Adipocyte (in vitro differentiated cells): ENCODE measurements at regions not wholly inside any gene's neighbourhood (a gene's known extent, or its start where the extent isn't known, plus 50 kb on each side); places are given as distances from the start of the nearest gene placed in this dataset.

ENCODE experiments used
- DNase-seq: peaks from one replicate; pipeline ENCODE4 v3.0.0-alpha.2; 2015; ENCODE audit warnings: low read depth
- H3K27me3 ChIP-seq: replicated peaks from 2 replicates; pipeline ENCODE4 v1.7.0; 2013; ENCODE audit warnings: mild to moderate bottlenecking, low read length, moderate library complexity; ENCODE audit not compliant: control insufficient read depth, insufficient read depth
- H3K36me3 ChIP-seq: 2 replicates; pipeline ENCODE4 v1.7.0; 2013; ENCODE audit warnings: low read length, mild to moderate bottlenecking, moderate library complexity; ENCODE audit not compliant: control insufficient read depth, insufficient read depth, severe bottlenecking
- H3K4me1 ChIP-seq: 2 replicates; pipeline ENCODE4 v1.7.0; 2013; ENCODE audit warnings: mild to moderate bottlenecking, low read length, moderate library complexity; ENCODE audit not compliant: control insufficient read depth, insufficient read depth
- H3K4me3 ChIP-seq: 2 replicates; pipeline ENCODE4 v1.7.0; 2013; ENCODE audit warnings: mild to moderate bottlenecking, low read length, moderate library complexity
- H3K9ac ChIP-seq: 2 replicates; pipeline ENCODE4 v1.7.0; 2013; ENCODE audit warnings: mild to moderate bottlenecking, low read length, moderate library complexity
- H3K9me3 ChIP-seq: 2 replicates; pipeline ENCODE4 v1.7.0; 2013; ENCODE audit warnings: mild to moderate bottlenecking, low read length, moderate library complexity; ENCODE audit not compliant: control insufficient read depth

DNA sequence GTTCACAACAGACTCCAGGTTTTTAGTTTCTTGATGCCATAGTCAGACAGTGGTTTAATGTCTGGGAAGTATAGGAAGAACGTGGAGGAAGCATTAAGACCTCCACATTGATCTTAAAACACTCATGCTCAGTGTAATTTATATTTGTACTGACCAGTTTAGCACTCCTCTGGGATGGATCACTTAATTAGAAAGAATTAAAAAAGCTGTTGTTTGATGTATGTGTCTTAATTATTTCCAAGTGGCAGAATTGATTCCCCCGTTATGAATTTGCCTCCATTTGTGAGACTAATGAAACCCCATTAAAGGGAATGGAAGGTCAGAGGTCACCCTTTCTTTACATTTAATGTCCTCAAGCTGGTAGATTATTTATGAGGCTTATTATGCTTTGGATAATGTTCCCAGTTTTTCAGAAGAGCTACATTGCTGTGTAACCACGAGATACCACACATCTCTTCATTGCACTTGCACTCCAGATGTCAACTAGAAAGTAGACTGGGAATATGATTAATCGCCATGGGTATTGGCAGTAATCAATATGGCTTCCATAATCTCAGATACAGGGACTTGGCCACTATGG lies 270.0 kb upstream of the JAG1 start:
- Histone ChIP-seq H3K9ac (no peak overlapping the region), H3K4me3 (no peak overlapping the region), H3K4me1 (no peaks in the 10 kb centered on the region), H3K9me3 (no peaks in the 10 kb centered on the region), H3K36me3 (no peaks in the 10 kb centered on the region), H3K27me3 (no peaks in the 10 kb centered on the region)
- DNase-seq, result no peak

- Histone ChIP-seq H3K27me3 (no peaks in the 10 kb centered on the region), H3K4me1 (no peaks in the 10 kb centered on the region)
These were observed 272.5 kb upstream of the JAG1 start for GRCh38 chr20:10946124-10946880.

GRCh38 chr20:10947726-10948125 lies 273.9 kb upstream of the JAG1 start:
- Histone ChIP-seq H3K9ac (no peak overlapping the region), H3K36me3 (no peaks in the 10 kb centered on the region), H3K4me1 (no peaks in the 10 kb centered on the region), H3K27me3 (no peaks in the 10 kb centered on the region), H3K9me3 (no peaks in the 10 kb centered on the region), H3K4me3 (no peak overlapping the region)
- DNase-seq, result no peak

More at GRCh38 chr20:10946124-10946880, 272.5 kb upstream of the JAG1 start:
- no peaks in the 10 kb centered on the region for H3K9me3 ChIP-seq
- H3K9ac ChIP-seq, result no peak overlapping the region
- DNase-seq, result no peak
- H3K4me3 ChIP-seq, result no peak overlapping the region
- no peaks in the 10 kb centered on the region for H3K36me3 ChIP-seq

- Histone ChIP-seq H3K4me1 (no peaks in the 10 kb centered on the region), H3K9ac (no peak overlapping the region), H3K27me3 (no peaks in the 10 kb centered on the region), H3K9me3 (no peaks in the 10 kb centered on the region), H3K4me3 (no peak overlapping the region), H3K36me3 (no peaks in the 10 kb centered on the region)
- no peak for DNase-seq
These were observed 276.4 kb upstream of the JAG1 start for GRCh38 chr20:10949930-10950783.

GRCh38 chr20:10951216-10951615 lies 277.4 kb upstream of the JAG1 start:
- Histone ChIP-seq H3K9ac (no peak overlapping the region), H3K9me3 (no peaks in the 10 kb centered on the region), H3K4me1 (no peaks in the 10 kb centered on the region), H3K36me3 (no peaks in the 10 kb centered on the region), H3K27me3 (no peaks in the 10 kb centered on the region), H3K4me3 (no peak overlapping the region)
- DNase-seq, result no peak

GRCh38 chr20:10951904-10952303 lies 278.1 kb upstream of the JAG1 start:
- Histone ChIP-seq H3K4me3 (no peak overlapping the region), H3K27me3 (no peaks in the 10 kb centered on the region), H3K36me3 (no peaks in the 10 kb centered on the region), H3K9ac (no peak overlapping the region), H3K9me3 (no peaks in the 10 kb centered on the region), H3K4me1 (no peaks in the 10 kb centered on the region)
- DNase-seq, result no peak

DNA sequence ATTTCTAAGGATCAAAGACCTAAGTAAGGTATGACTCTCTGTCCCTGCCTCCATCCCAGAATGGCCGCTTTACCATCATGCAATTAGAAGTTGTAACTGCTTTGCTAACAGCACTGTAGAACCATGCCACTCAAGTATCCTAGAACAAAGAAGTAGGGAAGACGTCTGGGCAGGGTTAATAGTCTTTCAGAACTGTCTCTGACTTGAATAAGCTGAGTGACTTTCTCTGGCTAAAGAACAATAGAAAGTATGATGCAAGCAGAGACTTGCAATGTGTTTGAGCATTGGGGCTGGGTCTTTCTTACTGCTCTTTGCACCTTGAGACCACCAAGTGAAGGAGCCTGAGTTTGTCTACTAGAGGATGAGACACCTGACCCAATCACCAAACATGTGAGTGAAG lies 279.6 kb upstream of the JAG1 start:
- DNase-seq, result no peak
- Histone ChIP-seq H3K4me3 (no peak overlapping the region), H3K4me1 (no peaks in the 10 kb centered on the region), H3K36me3 (no peaks in the 10 kb centered on the region), H3K27me3 (no peaks in the 10 kb centered on the region), H3K9me3 (no peaks in the 10 kb centered on the region), H3K9ac (no peak overlapping the region)

DNA sequence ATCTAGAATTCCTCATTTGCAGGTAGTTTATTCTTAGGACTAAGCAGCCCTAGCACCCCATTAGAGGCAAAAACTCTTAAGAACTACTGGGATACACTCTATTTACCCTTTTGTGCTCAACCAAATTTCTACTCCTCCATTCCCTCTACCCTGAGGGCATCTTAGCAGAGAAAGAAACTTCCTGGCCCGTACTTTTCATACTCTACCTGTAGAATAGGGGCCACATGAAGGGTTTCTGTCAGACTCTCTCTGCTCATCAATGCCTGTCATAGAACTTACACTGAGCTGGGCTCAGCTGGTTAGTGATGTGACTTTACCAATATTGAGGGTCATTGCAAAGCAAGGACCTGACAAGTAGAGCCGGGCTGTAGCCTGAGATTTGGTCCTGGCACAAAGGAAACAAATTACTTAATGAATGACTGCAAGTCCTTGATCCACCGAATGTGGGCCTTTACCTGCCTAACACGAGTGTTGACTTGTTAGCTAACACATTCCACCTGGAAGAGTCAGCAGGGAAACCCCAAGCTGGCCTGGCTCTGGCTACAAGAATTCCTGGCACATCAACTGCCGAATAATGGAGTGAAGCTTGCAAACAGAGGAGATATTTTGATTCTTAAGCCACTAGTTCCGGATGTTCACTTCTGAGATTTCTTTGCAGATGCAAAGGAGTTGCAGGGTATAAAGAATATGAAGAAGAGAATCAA lies 280.5 kb upstream of the JAG1 start:
- H3K4me3 ChIP-seq, result no peak overlapping the region
- DNase-seq, result no peak
- no peaks in the 10 kb centered on the region for H3K36me3 ChIP-seq
- H3K27me3 ChIP-seq, result no peaks in the 10 kb centered on the region
- no peaks in the 10 kb centered on the region for H3K4me1 ChIP-seq
- no peak overlapping the region for H3K9ac ChIP-seq
- H3K9me3 ChIP-seq, result no peaks in the 10 kb centered on the region

DNA sequence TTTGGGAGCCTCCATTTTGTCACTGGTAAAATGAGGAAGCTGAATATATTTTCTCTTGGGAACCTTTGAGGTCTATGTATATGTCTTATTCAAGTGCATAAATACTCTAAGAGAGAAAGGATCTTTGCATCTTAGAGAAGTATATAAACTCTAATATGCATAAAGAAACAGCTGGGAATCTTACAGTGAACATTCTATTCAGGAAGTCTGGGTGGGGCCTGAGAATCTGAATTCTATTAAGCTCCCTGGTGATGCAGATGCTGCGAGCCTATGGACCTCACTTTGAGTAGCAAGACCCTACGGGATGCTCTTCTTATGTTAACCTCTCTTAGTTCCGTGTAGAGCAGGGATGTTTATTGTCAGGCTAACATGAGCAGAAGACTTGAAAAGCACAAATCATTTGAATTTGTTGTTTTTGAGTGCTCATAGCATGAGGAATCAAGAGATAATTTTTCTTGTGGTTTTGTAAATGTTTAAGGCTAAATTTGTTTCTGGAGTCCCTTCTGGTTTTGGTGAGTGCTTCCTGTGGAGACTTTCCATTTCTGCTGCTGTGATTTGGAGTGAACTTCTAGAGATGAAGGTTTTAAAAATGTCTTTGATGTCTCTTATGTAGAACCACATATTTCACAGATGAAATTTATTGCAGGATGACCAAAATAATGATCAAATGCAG lies 281.2 kb upstream of the JAG1 start:
- Histone ChIP-seq H3K9ac (no peak overlapping the region), H3K27me3 (no peaks in the 10 kb centered on the region), H3K36me3 (no peaks in the 10 kb centered on the region), H3K4me3 (no peak overlapping the region), H3K9me3 (no peaks in the 10 kb centered on the region), H3K4me1 (no peaks in the 10 kb centered on the region)
- DNase-seq, result peak; percentile 9

DNA sequence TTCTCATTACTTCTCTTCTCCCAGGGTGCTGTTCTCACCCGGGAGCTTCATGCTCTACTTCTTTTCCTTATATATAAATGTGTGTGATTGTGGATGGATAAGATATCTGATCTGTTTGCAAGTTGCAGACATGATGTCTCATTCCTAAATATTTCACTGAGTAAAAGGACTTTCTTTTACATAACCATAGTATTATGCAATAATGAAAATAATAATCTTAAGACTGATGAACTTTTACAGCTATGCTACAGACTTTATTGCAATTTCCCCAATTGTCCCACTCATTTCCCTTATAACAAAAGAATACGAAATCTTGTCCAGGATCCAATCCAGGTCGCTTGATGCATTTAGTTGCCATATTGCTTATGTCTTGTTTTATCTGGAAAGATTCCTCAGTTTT lies 284.5 kb upstream of the JAG1 start:
- DNase-seq, result peak; percentile 29
- H3K4me3 ChIP-seq, result no peak overlapping the region
- no peaks in the 10 kb centered on the region for H3K27me3 ChIP-seq
- H3K36me3 ChIP-seq, result no peaks in the 10 kb centered on the region
- no peaks in the 10 kb centered on the region for H3K4me1 ChIP-seq
- no peaks in the 10 kb centered on the region for H3K9me3 ChIP-seq
- H3K9ac ChIP-seq, result no peak overlapping the region
